CD4-positive, alpha-beta T cell treated with Interleukin-15 for 4 hours (primary cell): ENCODE measurements at regions not wholly inside any gene's neighbourhood (a gene's known extent, or its start where the extent isn't known, plus 50 kb on each side); places are given as distances from the start of the nearest gene placed in this dataset.
"Not testable (repeated sequence)": the region's sequence is repeated elsewhere in the genome, so short reads cannot be mapped to it uniquely, and the experiment has no call there.

Experiments
- DNase-seq: peaks from one replicate; pipeline ENCODE4 v3.0.0-alpha.2; 2020; ENCODE audit warnings: low spot score

DNA sequence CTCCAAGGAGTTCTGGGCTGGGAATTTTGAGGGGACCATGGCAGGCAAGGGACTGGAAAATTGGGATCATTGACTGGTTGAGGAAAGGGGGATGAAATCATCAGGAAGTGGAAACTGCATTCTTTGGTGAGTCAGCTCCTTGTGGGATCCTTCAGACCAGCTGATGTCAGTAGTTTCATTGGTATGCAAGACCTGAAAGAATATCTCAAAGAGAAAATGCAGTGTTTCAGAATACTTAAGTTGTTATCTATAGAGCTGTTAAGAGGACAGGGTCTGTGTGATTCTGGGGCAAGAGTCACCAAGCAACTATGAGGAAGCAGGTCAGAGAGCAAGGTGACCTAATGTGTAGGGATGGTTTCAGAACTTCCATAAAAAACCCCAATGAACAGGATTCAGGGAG lies 595.9 kb upstream of the AUTS2 start:
- DNase-seq = no peak

DNA sequence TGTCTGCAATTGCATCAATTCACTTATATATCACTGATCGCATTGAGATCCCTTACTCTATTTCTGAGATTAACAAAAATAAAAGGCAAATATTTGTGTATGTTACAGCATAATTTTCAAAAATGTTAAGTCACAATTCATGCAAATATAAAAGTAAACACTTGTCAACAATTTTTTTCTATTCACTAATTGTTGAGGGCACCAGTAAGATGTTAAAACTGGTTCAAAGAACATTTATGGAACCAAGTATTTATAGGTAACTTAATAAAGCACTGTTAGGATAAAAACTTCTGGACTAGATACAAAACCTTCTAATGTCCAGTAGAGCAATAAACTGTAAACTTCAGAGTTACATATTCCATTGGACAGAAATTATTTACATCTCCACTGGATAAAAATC lies 586.1 kb upstream of the AUTS2 start:
- no peak for DNase-seq

DNA sequence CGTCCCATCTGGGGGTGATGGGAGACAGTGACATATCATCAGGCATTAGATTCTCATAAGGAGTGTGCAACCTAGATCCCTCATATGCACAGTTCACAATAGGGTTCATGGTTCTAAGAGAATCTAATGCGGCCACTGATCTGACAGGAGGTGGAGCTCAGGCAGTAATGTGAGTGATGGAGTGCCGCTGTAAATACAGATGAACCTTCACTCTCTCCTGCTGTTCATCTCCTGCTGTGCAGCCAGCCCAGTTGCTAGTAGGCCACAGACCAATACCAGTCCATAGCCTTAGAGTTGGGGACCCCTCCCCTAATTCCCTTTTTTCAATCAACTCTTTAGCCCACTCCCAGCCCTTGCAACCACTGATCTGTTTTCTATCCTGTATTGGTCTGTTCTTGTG lies 581.1 kb upstream of the AUTS2 start:
- DNase-seq = no peak

DNA sequence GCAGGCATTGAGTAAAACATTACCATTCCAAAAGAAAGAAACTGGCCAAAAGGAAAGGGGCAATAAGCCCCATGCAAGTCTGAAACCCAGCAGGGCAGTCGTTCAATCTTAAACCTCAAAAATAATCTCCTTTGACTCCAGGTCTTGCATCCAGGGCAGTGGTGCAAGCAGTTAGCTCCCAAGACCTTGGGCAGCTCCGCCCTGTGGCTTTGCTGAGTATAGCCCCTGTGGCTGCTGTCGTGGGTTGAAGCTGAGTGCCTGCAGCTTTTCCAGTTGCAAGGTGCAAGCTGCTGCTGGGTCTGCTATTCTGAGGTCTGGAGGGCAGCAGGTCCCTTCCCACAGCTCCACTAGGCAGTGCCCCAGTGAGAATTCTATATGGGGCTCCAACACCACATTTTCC lies 580.1 kb upstream of the AUTS2 start:
- no peak for DNase-seq

DNA sequence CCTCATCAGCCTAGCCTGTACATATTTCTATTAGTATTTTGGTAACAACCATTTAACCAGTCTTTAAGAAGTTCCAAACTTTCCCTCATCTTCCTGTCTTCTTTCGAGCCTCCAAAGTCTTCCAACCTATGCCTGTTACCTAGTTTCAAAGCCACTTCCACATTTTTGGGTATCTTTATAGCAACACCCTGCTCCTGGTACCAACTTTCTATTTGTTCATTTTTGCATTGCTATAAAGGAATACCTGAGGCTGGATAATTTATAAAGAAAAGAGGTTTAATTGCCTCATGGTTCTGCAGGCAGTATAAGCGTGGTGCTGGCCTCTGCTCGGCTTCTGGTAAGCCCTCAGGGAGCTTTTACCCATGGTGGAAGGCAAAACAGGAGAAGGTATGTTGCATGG lies 578.8 kb upstream of the AUTS2 start:
- DNase-seq = no peak

DNA sequence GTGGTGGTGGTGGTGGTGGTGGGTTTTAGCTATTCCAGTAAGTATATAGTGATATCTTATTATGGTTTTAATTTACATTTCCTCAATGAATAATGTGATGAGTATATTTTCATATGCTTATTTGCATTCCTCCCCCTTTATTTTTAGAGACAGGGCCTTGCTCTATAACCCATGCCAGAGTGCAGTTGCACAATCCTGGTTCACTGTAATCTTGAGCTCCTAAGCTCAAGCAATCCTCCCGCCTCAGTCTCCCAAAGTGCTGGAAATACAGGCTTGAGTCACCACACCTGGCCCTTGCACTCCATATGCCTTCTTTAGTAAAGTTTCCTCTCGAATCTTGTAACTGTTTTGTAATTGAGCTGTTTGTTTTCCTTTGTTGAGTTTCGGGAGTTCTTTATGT lies 577.7 kb upstream of the AUTS2 start:
- no peak for DNase-seq

DNA sequence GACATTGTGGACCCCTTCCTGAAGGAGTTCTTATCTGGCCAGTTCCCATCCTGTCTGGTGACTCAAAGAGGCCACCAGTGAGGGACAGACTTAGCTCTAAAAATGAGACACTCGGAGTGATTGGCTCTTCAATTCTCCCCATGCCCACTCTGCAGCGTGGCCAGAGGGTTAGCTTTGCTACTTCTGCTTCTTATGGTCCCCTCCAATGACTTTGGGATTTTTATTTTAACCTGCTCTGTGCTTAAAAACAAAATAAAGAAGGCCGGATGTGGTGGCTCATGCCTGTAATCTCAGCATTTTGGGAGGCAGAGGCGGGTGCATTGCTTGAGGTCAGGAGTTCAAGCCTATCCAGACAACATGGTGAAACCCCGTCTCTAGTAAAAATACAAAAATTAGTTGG lies 573.0 kb upstream of the AUTS2 start:
- no peak for DNase-seq

DNA sequence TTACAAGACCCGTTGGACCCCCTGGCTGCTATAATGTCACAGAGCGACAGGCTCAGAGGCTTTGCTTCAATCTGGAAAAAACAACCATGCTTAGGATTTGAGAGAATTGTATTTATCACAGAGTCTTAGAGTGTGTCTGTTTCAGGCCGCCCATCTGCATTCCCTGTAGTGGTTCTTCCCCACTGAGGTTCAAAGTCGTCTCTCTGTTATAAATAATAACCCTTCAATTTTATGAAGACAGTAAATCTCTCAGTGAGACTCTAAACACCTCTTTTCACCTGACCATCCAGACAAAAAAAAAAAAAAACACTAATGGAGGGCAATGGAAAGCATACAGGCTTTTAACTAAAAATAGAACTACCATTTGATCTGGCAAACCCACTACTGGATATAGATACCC lies 565.4 kb upstream of the AUTS2 start:
- no peak for DNase-seq

DNA sequence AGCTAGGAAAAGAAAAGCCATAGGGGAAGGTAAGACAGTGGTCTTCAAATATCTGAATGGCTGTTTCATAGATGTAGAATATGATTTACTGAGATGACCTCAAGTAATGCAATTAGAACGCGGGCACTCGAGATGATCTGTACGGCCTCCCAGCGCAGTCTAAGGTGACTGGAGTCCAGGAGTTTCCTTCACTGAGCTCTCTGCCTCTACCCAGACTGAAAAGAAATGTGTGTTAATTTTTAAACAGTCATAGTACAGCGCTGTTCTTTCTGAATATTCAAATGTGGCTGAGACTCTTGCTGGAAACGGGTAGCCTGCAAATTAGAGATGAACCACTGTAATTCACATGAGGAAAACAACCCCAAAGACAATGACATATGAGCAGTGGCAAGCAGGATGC lies 562.4 kb upstream of the AUTS2 start:
- no peak for DNase-seq

DNA sequence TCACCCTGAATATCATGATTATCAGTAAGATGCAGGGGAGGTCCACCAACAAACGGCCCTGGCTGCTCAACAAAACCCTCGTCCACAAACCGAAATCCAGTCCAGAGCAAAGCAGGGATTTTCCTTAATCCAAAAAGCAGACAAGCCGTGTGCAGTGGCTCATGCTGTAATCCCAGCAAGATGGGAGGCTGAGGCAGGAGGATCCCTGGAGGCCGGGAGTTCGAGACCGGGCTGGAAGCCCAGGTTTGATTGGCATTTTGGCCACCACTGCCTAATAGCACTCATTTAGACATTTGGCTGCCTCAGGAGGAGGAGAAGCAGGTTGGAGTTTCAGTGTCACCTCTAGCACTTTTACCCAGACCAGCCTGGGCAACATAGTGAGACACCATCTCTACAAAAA lies 562.0 kb upstream of the AUTS2 start:
- DNase-seq = no peak

DNA sequence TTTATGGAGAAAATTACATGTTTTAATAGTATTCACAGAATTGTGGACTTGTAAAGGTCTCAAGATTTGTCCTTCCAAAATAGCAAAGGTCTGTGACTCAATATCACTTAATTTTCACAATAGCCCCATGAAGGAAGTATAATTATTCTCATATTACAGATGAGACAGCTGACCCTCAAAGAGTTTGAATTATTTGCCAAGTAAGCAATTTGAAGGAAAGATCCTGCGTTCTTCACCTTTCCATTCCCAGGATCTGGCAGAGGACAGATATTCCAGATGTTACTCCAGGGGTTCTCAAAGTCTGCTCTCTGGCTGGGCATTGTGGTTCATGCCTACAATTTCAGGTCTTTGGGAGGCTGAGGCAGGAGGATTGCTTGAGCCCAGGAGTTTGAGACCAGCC lies 559.4 kb upstream of the AUTS2 start:
- DNase-seq = no peak

DNA sequence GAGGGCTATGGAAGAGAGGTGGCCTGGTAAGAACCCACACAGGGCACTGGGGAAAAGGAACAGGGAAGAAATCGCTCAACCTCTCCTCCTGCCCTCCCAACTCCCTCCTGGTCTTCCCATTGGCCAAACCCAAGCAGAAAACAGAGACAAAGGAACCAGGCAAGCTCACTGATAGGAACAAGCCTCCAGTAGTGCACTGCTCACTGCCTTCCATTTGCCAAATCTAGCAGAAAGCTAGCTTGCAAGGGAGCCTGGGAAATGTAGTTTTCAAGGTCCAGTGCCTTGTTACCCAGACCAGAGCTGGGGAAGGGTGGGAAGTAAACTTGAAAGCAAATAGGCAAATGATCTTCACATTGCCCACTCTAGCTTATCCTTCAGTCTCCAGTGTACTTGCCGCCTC lies 556.1 kb upstream of the AUTS2 start:
- DNase-seq = no peak

DNA sequence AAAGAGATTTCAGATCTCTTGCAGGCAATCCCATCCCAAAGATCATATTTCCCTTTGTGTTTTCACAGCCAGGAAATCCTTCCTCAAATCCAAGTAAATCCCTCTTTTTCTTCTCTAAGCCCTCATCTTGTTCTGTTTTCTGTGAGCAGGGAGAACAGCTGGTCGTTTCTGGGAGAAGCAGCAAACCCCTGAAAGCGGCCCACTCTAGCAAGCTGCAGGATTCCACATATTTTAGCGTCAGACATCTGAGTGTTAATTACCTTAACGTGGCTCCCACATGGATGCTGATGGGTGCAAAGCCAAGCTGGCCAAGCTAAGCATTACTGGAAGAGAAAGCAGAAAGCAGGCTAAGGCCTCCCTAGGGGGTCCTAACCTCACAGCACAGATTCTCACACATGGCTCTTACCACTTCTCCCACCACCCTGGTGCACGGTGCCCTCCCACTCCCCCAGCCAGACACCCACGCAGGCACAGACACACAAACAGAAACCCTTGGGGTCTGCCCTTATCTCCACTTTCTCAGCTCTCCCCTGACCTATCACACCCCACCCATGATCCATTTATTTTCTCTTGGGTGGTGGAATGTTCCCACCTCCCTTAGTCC lies 551.0 kb upstream of the AUTS2 start:
- DNase-seq = no peak

DNA sequence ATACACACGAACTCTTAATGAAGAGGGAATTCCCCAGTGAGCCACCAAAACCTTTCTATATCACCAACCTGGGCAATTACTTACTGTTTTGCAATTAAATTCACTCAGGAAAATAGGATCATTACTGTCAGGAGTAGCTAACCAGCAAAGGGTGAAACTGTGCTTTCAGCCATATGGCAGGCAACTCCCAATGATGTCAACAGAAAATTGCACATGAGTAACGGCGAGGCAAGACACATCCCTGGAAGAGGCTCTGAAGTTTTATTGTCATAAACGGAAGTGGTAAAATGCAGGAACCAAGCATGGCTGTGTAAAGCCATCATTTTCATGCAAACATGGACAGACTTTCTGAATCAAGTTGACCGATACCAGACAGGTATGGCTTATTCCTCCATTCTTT lies 548.9 kb upstream of the AUTS2 start:
- DNase-seq = no peak

DNA sequence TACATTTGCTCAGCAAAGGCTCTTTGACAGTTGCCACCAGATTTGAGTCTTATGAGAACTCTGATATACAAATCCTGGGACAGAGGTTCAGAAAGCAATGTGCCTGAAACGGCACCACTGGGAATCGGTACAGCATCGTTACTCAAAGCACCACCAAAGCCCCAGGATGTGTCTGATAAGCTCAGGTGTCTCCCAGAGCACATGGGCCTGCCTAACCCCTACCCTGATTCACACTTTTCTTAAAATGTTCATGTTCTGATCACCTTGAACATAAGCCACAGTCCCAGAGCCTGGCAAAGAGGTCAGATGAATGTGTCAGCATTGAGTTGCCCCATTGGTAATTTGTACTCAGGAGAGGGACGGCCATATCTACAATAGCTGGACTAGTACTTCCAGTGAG lies 545.8 kb upstream of the AUTS2 start:
- no peak for DNase-seq

DNA sequence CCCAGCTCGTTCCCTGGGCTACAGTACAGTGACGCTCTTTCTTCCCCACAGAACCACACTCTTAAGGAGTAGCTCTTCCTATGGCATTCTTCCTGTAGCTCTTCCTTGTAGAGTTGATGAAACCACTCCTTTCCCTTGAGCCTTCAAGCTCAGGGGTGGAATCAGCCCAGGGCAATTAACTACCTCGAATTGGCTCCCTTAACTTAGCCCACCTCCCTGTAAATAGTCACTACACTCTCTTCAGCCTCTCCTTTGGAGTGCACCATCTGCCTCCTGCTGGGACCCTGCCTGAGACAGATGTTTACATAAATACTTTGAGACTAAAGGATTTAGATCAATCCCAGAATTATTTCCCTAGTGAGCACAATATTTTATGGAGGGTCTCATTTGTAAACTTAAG lies 537.8 kb upstream of the AUTS2 start:
- no peak for DNase-seq

DNA sequence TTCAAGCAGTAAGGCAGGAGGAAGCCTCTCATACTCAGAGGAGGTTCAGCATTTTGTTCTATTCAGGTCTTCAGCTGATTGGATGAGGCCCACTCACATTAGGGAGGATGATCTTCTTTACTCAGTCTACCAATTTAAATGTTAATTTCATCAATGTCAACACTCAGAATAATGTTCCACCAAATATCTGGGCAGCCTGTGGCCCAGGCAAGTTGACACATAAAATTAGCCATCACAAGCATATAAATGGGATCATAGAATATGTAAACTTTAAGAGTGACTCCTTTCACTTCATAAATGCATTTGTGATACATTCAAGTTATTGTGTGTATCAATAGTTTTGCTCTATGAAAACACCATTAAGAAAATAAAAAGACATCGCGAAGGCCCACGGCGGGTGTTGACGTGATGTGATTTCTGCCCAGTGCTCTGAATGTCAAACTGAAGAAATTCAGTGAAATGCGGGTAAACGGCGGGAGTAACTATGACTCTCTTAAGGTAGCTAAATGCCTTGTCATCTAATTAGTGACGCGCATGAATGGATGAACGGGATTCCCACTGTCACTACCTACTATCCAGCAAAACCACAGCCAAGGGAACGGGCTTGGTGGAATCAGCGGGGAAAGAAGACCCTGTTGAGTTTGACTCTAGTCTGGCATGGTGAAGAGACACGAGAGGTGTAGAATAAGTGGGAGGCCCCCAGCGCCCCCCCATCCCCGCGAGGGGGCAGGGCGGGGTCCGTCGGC lies 536.1 kb upstream of the AUTS2 start:
- DNase-seq = no peak

DNA sequence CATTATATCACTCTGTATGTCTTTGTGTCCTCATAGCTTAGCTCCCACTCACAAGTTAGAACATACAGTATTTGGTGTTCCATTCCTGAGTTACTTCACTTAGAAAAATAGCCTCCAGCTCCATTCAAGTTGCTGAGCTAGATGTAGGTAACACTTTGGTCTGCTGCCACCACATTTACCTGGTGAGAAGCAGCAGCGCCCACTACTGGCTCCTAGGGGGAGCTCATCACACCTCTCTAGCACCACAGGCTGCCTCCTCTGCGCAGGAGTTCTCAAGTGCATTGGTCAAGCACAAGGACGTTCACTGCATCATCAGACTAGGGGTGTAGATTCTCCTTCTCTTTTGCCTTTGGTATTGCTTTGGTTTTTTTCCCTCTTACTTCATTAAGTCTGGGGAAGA lies 530.9 kb upstream of the AUTS2 start:
- DNase-seq = no peak

DNA sequence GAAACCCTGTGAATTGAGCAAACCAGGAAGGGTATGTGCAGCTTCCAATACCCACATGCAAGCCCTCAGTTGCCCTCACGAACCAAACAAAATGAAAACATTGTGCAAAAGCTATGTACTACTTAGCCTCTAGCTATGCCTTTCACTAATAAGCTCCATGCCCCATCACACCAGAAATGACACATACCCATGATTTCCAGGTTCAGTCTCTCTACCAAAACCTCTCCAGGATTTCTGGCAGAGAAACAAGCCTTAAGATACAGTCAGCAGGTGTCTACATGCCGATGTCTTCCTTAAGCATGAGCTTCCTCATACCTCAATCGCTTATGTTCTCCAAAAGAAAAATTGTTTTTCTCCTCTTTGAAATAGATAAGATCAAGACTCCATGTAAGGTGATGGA lies 527.8 kb upstream of the AUTS2 start:
- DNase-seq = no peak

DNA sequence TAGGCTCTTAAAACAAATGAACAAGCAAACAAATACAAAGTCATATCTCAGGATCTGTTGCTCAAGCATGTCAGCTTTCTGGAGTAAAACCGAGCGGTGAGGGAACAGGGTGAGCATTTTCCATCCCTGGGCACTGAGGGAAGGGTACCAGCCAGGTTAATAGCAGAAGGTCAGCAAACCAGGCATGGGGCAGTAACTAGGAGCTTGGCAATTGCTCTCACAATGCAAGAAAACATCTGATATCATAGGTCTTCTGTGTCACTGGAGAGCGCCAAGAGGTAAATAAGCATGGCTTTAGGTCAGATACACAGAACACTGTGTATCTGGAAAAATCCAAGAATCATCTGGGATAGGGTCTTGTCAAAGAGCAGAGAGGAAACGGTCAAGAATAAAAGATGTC lies 521.7 kb upstream of the AUTS2 start:
- DNase-seq = no peak

DNA sequence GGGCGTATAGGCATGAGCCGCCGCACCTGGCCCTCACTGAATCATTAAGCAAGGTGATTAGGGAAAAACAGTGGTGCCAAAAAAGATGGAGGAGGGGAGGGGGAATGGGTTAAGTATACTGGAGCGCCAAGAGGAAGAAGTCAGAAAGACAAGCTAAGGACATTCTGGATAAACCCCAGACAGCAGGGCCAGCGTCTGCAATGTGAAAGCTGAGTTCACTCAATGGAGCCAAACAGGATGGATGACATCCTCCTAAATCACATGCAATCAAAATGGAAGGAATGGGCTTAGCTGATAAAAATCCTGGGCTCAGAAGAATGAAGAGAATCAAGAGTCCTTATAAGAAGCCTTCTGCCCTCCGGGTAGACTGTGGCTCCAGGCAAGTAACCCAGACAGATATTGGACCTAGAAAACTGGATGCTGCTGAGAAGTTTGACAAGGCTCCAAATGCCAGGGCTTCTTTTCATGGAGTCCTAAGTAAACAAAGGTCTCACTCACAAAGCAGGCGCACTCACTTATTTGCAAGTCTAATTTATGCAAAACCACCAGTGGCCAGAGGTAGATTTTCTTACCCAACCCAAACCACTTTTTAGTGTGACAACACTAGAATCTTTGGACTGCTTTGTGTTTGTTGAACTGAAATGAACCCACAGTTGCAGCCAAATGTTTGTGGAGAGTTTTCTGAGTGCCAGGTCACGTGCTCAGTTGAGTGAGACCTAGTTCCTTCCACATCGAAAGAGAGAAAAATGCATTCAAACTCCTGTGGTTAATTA lies 519.1 kb upstream of the AUTS2 start:
- DNase-seq = no peak

DNA sequence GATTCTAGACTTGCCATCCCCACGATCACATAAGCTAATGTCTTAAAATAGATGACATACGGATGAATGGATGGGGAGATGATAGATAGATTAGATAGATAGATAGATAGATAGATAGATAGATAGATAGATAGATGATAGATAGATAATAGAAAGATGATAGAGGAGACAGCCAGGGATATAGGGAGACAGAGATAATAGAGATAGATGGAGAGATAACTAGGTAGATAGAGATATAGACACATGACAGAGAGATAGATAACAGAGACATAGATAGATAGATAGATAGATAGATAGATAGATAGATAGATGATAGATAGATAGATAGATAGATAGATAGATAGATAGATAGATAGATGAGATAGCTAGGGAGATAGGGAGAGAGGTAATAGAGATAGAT lies 511.0 kb upstream of the AUTS2 start:
- DNase-seq = not testable (repeated sequence)

DNA sequence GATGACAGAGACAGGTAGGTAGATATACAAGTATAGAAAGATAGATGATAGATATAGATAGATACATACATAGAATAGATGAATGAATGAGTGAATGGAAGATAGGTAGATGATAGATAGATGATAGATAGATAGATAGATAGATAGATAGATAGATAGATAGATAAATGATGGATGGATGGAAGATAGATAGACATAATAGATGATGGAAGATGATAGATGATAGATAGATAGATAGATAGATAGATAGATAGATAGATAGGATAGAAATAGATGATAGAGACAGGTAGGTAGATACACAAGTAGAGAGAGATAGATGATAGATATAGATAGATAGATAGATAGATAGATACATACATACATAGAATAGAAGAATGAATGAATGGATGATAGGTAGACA lies 510.1 kb upstream of the AUTS2 start:
- DNase-seq = no peak

DNA sequence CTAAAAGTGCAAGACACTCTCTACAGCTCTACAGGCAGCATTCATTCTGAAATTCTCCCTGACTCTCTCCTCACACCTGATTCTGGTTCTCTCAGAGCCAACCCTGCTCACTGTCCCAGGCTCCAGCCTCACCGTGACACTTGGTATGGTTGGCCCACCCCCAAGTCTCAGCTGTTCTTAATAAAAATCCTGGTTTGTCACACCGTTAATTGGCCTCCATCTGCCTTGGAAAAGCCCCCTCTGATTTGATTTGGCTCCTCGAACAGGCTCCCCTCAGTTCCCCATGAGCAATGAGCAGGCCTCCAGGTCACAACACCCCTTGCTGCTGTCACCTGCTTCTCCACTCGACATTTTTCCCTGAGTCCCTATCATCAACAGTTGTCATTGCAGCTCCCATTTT lies 507.3 kb upstream of the AUTS2 start:
- DNase-seq = no peak
